AG04450 (cell line): ENCODE measurements at regions not wholly inside any gene's neighbourhood (a gene's known extent, or its start where the extent isn't known, plus 50 kb on each side); places are given as distances from the start of the nearest gene placed in this dataset.

Experiments used
- CTCF ChIA-PET: fragments of 300-600, 350-600 bp; formaldehyde crosslinking; extraction: SDS; loops from one replicate; lab custom pipeline; 2022; ENCODE audit warnings: antibody characterized with exemption, inconsistent platforms; lab: Charles Lee
- POLR2A ChIA-PET: fragments of 350-600 bp; formaldehyde crosslinking; extraction: SDS; loops from one replicate; lab custom pipeline; 2021; ENCODE audit warnings: antibody characterized with exemption, inconsistent platforms; lab: Yijun Ruan, JAX
- DNase-seq: peaks from one replicate; pipeline ENCODE4 v3.0.0-alpha.2; 2011; ENCODE audit warnings: low read depth, low spot score
- H3K27ac ChIP-seq: one replicate; pipeline ENCODE4 v1.5.1; 2012; ENCODE audit warnings: low read depth, low read length, control low read depth
- H3K27me3 ChIP-seq: one replicate; pipeline ENCODE4 v1.6.0; 2012; ENCODE audit warnings: low read length; ENCODE audit not compliant: control insufficient read depth, insufficient read depth
- H3K4me3 ChIP-seq: 2 replicates; pipeline ENCODE4 v1.5.1; 2011; ENCODE audit warnings: mild to moderate bottlenecking, low read depth, low read length, control low read depth
- H3K9me3 ChIP-seq: 2 replicates; pipeline ENCODE4 v1.5.1; 2012; ENCODE audit warnings: low read length; ENCODE audit not compliant: control insufficient read depth, insufficient read depth
- CTCF ChIP-seq: IDR thresholded peaks from 2 replicates; pipeline ENCODE4 v1.5.1; 2011; ENCODE audit warnings: low read depth, low read length, control low read depth, inconsistent platforms

GRCh38 chr9:106400950-106401349 is 462.0 kb upstream of the ZNF462 start:
- ChIA-PET POLR2A (no interaction called here), CTCF (no interaction called here)

GRCh38 chr9:106403081-106403480 is 459.9 kb upstream of the ZNF462 start:
- no peak for TF ChIP-seq CTCF
- POLR2A ChIA-PET = no interaction called here
- CTCF ChIA-PET = no interaction called here
- Histone ChIP-seq H3K9me3 (no peaks in the 10 kb centered on the region; the same call in 1 of the 2 replicates), H3K27me3 (no peaks in the 10 kb centered on the region), H3K27ac (no peak overlapping the region), H3K4me3 (no peak overlapping the region)
- no peak for DNase-seq

More at GRCh38 chr9:106400950-106401349, 462.0 kb upstream of the ZNF462 start:
- no peak for TF ChIP-seq CTCF
- DNase-seq = no peak
- H3K27me3 ChIP-seq = no peaks in the 10 kb centered on the region
- H3K9me3 ChIP-seq = no peaks in the 10 kb centered on the region; the same call in 1 of the 2 replicates
- H3K4me3 ChIP-seq = no peak overlapping the region
- H3K27ac ChIP-seq = no peak overlapping the region

- POLR2A ChIA-PET = no interaction called here
- Histone ChIP-seq H3K27me3 (no peaks in the 10 kb centered on the region), H3K4me3 (no peak overlapping the region), H3K9me3 (no peaks in the 10 kb centered on the region), H3K27ac (no peak overlapping the region)
- CTCF ChIA-PET = no interaction called here
- TF ChIP-seq CTCF = no peak
- no peak for DNase-seq
Measured at GRCh38 chr9:106404137-106404536, 458.8 kb upstream of the ZNF462 start.

- H3K4me3 ChIP-seq = no peak overlapping the region
- no peak for DNase-seq
- POLR2A ChIA-PET = no interaction called here
- CTCF ChIA-PET = no interaction called here
- no peak overlapping the region for H3K27ac ChIP-seq
- TF ChIP-seq CTCF = no peak
- H3K9me3 ChIP-seq = peaks cover 3% of the 10 kb centered on the region; the same call in 1 of the 2 replicates
- no peaks in the 10 kb centered on the region for H3K27me3 ChIP-seq
Measured at GRCh38 chr9:106405871-106406435, 457.0 kb upstream of the ZNF462 start.

GRCh38 chr9:106414042-106414441 is 448.9 kb upstream of the ZNF462 start:
- Histone ChIP-seq H3K4me3 (no peak overlapping the region), H3K9me3 (peaks cover 12% of the 10 kb centered on the region), H3K27ac (no peak overlapping the region), H3K27me3 (no peaks in the 10 kb centered on the region)
- DNase-seq = no peak
- ChIA-PET CTCF (no interaction called here), POLR2A (no interaction called here)
- TF ChIP-seq CTCF = no peak
